ENCODE measurements at regions not wholly inside any gene's neighbourhood (a gene's known extent, or its start where the extent isn't known, plus 50 kb on each side); places are given as distances from the start of the nearest gene placed in this dataset.

GRCh38 chr17:36740157-36740556, 138.8 kb downstream of the MRM1 start:
- Histone ChIP-seq H3K9me3 (ENCODE audit: control insufficient read depth in 1 of 2, insufficient read depth in 1 of 2, low read depth in 1 of 2, low read length in 2 of 2) (no peaks in the 10 kb centered on the region), H3K4me2 (ENCODE audit: low read length) (no peak overlapping the region), H3K4me1 (ENCODE audit: control insufficient read depth in 1 of 2, insufficient read depth in 2 of 2, low read length in 2 of 2) (peaks cover 6 to 7% of the 10 kb centered on the region in 2 experiments; a peak in 2 of 4 replicates), H2AFZ (ENCODE audit: low read depth, low read length, poor library complexity, severe bottlenecking) (no peak overlapping the region), H4K20me1 (ENCODE audit: insufficient read depth) (no peaks in the 10 kb centered on the region), H3K9ac (ENCODE audit: low read length) (no peak overlapping the region), H3K36me3 (ENCODE audit: control insufficient read depth in 1 of 2, insufficient read depth in 2 of 2, low read length in 2 of 2) (no peaks in the 10 kb centered on the region), H3K79me2 (ENCODE audit: insufficient read depth, low read length) (no peaks in the 10 kb centered on the region), H3K4me3 (replicated peaks in 1 of 2; ENCODE audit: low read depth in 1 of 2, low read length in 2 of 2) (no peak overlapping the region), H3K9me2 (ENCODE audit: insufficient read depth) (no peaks in the 10 kb centered on the region), H3K27me3 (ENCODE audit: insufficient read depth, low read length) (peaks cover 3% of the 10 kb centered on the region; the same call in 1 of the 2 replicates), H3K27ac (ENCODE audit: low read depth, low read length) (no peak overlapping the region)
- ChIA-PET CTCF (interaction anchor here (1.1 kb wide), 1 partner anchor 15 kb away, joined by 3 read pairs; no protein-coding TSS in a partner anchor), RAD21 (ENCODE audit: low non-redundant PET in 1 of 2, low total read pairs in 2 of 2, uncharacterized antibody in 2 of 2, unreplicated experiment in 2 of 2) (no interaction called here), POLR2A (no interaction called here)
- ATAC-seq (no peak), DNase-seq (ENCODE audit: low read depth, low spot score) (no peak)
- intact Hi-C loops (cut with micrococcal nuclease) = no loop called here
- BruUV-seq (replicated peaks) = no TSS peak
- TF ChIP-seq TCF7L2 (IDR thresholded peaks at IDR 0.05; ENCODE audit: borderline replicate concordance, extremely low read depth, insufficient read depth, insufficient read length) (no peak), ZBTB33 (IDR thresholded peaks at IDR 0.05; ENCODE audit: extremely low read depth, insufficient replicate concordance, low read length) (no peak), FOSL1 (IDR thresholded peaks at IDR 0.05; ENCODE audit: low read depth) (no peak), POLR2AphosphoS5 (IDR thresholded peaks at IDR 0.05; ENCODE audit: low read depth, low read length) (no peak), SIN3A (IDR thresholded peaks at IDR 0.05; ENCODE audit: low read depth) (no peak), MAX (IDR thresholded peaks at IDR 0.05) (no peak), RAD21 (IDR thresholded peaks at IDR 0.05; ENCODE audit: low read depth) (no peak), YY1 (IDR thresholded peaks at IDR 0.05; ENCODE audit: extremely low read depth, insufficient replicate concordance, low read depth, low read length) (no peak), EGR1 (IDR thresholded peaks at IDR 0.05; ENCODE audit: low read depth) (no peak), EZH2phosphoT487 (IDR thresholded peaks at IDR 0.05; ENCODE audit: borderline replicate concordance) (no peak), SP1 (IDR thresholded peaks at IDR 0.05; ENCODE audit: low read depth) (no peak), POLR2A (IDR thresholded peaks at IDR 0.05; ENCODE audit: borderline replicate concordance, extremely low read depth, insufficient read depth, insufficient read length) (no peak), CBX3 (IDR thresholded peaks at IDR 0.05; ENCODE audit: low read depth) (no peak), CEBPB (IDR thresholded peaks at IDR 0.05; ENCODE audit: low read depth) (no peak), ZNF274 (IDR thresholded peaks at IDR 0.05; ENCODE audit: low read depth, low read length) (no peak), ZFX (IDR thresholded peaks at IDR 0.05) (no peak), EZH2 (IDR thresholded peaks at IDR 0.05) (no peak)
- TF ChIP-seq, protein P1, sequence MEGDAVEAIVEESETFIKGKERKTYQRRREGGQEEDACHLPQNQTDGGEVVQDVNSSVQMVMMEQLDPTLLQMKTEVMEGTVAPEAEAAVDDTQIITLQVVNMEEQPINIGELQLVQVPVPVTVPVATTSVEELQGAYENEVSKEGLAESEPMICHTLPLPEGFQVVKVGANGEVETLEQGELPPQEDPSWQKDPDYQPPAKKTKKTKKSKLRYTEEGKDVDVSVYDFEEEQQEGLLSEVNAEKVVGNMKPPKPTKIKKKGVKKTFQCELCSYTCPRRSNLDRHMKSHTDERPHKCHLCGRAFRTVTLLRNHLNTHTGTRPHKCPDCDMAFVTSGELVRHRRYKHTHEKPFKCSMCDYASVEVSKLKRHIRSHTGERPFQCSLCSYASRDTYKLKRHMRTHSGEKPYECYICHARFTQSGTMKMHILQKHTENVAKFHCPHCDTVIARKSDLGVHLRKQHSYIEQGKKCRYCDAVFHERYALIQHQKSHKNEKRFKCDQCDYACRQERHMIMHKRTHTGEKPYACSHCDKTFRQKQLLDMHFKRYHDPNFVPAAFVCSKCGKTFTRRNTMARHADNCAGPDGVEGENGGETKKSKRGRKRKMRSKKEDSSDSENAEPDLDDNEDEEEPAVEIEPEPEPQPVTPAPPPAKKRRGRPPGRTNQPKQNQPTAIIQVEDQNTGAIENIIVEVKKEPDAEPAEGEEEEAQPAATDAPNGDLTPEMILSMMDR (IDR thresholded peaks at IDR 0.05 in 2 of 3, conservative IDR thresholded peaks at IDR 0.05 in 1 of 3; ENCODE audit: borderline replicate concordance in 1 of 3, insufficient read depth in 1 of 3, low read depth in 2 of 3, low read length in 2 of 3) = no peak
